OCI-LY3 (cell line): ENCODE measurements at regions not wholly inside any gene's neighbourhood (a gene's known extent, or its start where the extent isn't known, plus 50 kb on each side); places are given as distances from the start of the nearest gene placed in this dataset.

Experiments
- H2AFZ ChIP-seq: fragments of 200-600, 300-600 bp; shearing (Covaris generic); 2 replicates; pipeline ENCODE4 v1.6.0; 2014; ENCODE audit warnings: antibody characterized with exemption, low read depth, low read length
- H3K27ac ChIP-seq: fragments of 200-600, 300-600 bp; sonication (generic); 2 replicates; pipeline ENCODE4 v1.5.1; 2014; ENCODE audit warnings: mild to moderate bottlenecking, low read length, moderate library complexity, mixed read lengths
- H3K27me3 ChIP-seq: fragments of 200-600, 300-600 bp; sonication (generic); 2 replicates; pipeline ENCODE4 v1.6.1; 2014; ENCODE audit warnings: low read depth, low read length, mixed read lengths
- H3K36me3 ChIP-seq: fragments of 200-600, 300-600 bp; sonication (generic); replicated peaks from 2 replicates; pipeline ENCODE3; 2014; ENCODE audit warnings: low read depth, low read length, mixed read lengths
- H3K4me1 ChIP-seq: fragments of 300-600, 200-600 bp; sonication (generic); 2 replicates; pipeline ENCODE4 v1.6.1; 2014; ENCODE audit warnings: low read length, mixed read lengths
- H3K4me2 ChIP-seq: fragments of 200-600, 300-600 bp; sonication (generic); 2 replicates; pipeline ENCODE4 v1.6.1; 2014; ENCODE audit warnings: low read length, mixed read lengths
- H3K4me3 ChIP-seq: fragments of 300-600, 200-600 bp; sonication (generic); 2 replicates; pipeline ENCODE4 v1.5.1; 2014; ENCODE audit warnings: antibody characterized with exemption, mild to moderate bottlenecking, low read length, moderate library complexity
- H3K79me2 ChIP-seq: fragments of 300-600, 200-600 bp; shearing (Covaris generic); 2 replicates; pipeline ENCODE4 v1.6.1; 2014; ENCODE audit warnings: mild to moderate bottlenecking, low read length, mixed read lengths
- H3K9ac ChIP-seq: fragments of 300-600, 200-600 bp; shearing (Covaris generic); 2 replicates; pipeline ENCODE4 v1.6.0; 2014; ENCODE audit warnings: mild to moderate bottlenecking, low read length, moderate library complexity
- H3K9me3 ChIP-seq: fragments of 200-600, 300-600 bp; shearing (Covaris generic); 2 replicates; pipeline ENCODE4 v1.6.1; 2014; ENCODE audit warnings: low read length, mixed read lengths; ENCODE audit not compliant: insufficient read depth
- H4K20me1 ChIP-seq: fragments of 200-600, 300-600 bp; sonication (generic); 2 replicates; pipeline ENCODE4 v1.6.1; 2016; ENCODE audit warnings: low read length, mixed read lengths; ENCODE audit not compliant: insufficient read depth
- CTCF ChIP-seq: fragments of 200-600, 300-600 bp; sonication (generic); IDR thresholded peaks from 2 replicates; pipeline ENCODE4 v1.5.1; 2014; ENCODE audit warnings: antibody characterized with exemption, low read length, low read depth
- EZH2phosphoT487 ChIP-seq: fragments of 200-600 bp; shearing (Covaris generic); IDR thresholded peaks from 2 replicates; pipeline ENCODE4 v1.6.1; 2018; ENCODE audit warnings: antibody characterized with exemption, mixed run types, low read depth

GRCh38 chr2:79414690-79415089, 98.2 kb upstream of the CTNNA2 start:
- no peaks in the 10 kb centered on the region for H3K4me1 ChIP-seq
- no peak overlapping the region for H2AFZ ChIP-seq
- H3K79me2 ChIP-seq, result no peaks in the 10 kb centered on the region
- no peaks in the 10 kb centered on the region for H3K9me3 ChIP-seq
- no peak overlapping the region for H3K9ac ChIP-seq
- H3K27me3 ChIP-seq, result no peaks in the 10 kb centered on the region
- TF ChIP-seq EZH2phosphoT487 (no peak), CTCF (no peak)
- H3K4me3 ChIP-seq, result no peak overlapping the region
- no peak overlapping the region for H3K4me2 ChIP-seq
- no peaks in the 10 kb centered on the region for H3K36me3 ChIP-seq
- H4K20me1 ChIP-seq, result no peaks in the 10 kb centered on the region
- H3K27ac ChIP-seq, result no peak overlapping the region

- H4K20me1 ChIP-seq, result no peaks in the 10 kb centered on the region
- no peaks in the 10 kb centered on the region for H3K36me3 ChIP-seq
- TF ChIP-seq EZH2phosphoT487, result no peak
- TF ChIP-seq CTCF, result no peak
- no peak overlapping the region for H3K27ac ChIP-seq
- H3K9me3 ChIP-seq, result no peaks in the 10 kb centered on the region
- no peaks in the 10 kb centered on the region for H3K79me2 ChIP-seq
- H3K4me2 ChIP-seq, result no peak overlapping the region
- H3K9ac ChIP-seq, result no peak overlapping the region
- no peaks in the 10 kb centered on the region for H3K4me1 ChIP-seq
- H3K4me3 ChIP-seq, result no peak overlapping the region
- H2AFZ ChIP-seq, result no peak overlapping the region
- H3K27me3 ChIP-seq, result no peaks in the 10 kb centered on the region
Measured at GRCh38 chr2:79394485-79394859, 118.4 kb upstream of the CTNNA2 start.

GRCh38 chr2:79393806-79394484, 118.9 kb upstream of the CTNNA2 start:
- Histone ChIP-seq H3K4me1 (no peaks in the 10 kb centered on the region), H2AFZ (no peak overlapping the region), H3K27me3 (no peaks in the 10 kb centered on the region), H3K36me3 (no peaks in the 10 kb centered on the region), H3K4me3 (no peak overlapping the region), H4K20me1 (no peaks in the 10 kb centered on the region), H3K27ac (no peak overlapping the region), H3K9ac (no peak overlapping the region), H3K79me2 (no peaks in the 10 kb centered on the region), H3K9me3 (no peaks in the 10 kb centered on the region), H3K4me2 (no peak overlapping the region)
- TF ChIP-seq CTCF, result no peak
- TF ChIP-seq EZH2phosphoT487, result no peak

- H3K9ac ChIP-seq, result no peak overlapping the region
- no peaks in the 10 kb centered on the region for H3K4me1 ChIP-seq
- H3K4me2 ChIP-seq, result no peak overlapping the region
- no peak overlapping the region for H3K27ac ChIP-seq
- TF ChIP-seq CTCF, result no peak
- no peak for TF ChIP-seq EZH2phosphoT487
- no peaks in the 10 kb centered on the region for H3K27me3 ChIP-seq
- no peak overlapping the region for H3K4me3 ChIP-seq
- no peaks in the 10 kb centered on the region for H3K36me3 ChIP-seq
- H4K20me1 ChIP-seq, result no peaks in the 10 kb centered on the region
- no peaks in the 10 kb centered on the region for H3K79me2 ChIP-seq
- no peak overlapping the region for H2AFZ ChIP-seq
- no peaks in the 10 kb centered on the region for H3K9me3 ChIP-seq
Measured at GRCh38 chr2:79393107-79393685, 119.7 kb upstream of the CTNNA2 start.
